Panc1 (cell line): ENCODE measurements at regions not wholly inside any gene's neighbourhood (a gene's known extent, or its start where the extent isn't known, plus 50 kb on each side); places are given as distances from the start of the nearest gene placed in this dataset.
A peak's percentile ranks its signal among the peaks of the same experiment; 100 is the strongest.
"Not testable (repeated sequence)": the region's sequence is repeated elsewhere in the genome, so short reads cannot be mapped to it uniquely, and the experiment has no call there.

Experiments used
- ATAC-seq: fragments of 200-7000 bp; cut with Tn5 transposase; 2 replicates; pipeline ENCODE4 v1.9.1; 2020; ENCODE audit warnings: mild to moderate bottlenecking, moderate library complexity
- BruUV-seq: library from RNA; stranded (reverse); fragments of 400-500 nt; replicated peaks from 2 replicates; lab custom pipeline; 2021; lab: Mats Ljungman, UMichigan
- CTCF ChIA-PET: fragments of 300-600 bp; sonication (Branson Sonifier 250); formaldehyde crosslinking; loops from one replicate; lab custom pipeline; 2022; ENCODE audit warnings: antibody characterized with exemption; lab: Charles Lee
- POLR2A ChIA-PET: fragments of 300-600 bp; sonication (Branson Sonifier 250); formaldehyde crosslinking; loops from one replicate; lab custom pipeline; 2022; ENCODE audit warnings: antibody characterized with exemption; lab: Charles Lee
- DNase-seq: peaks from one replicate; pipeline ENCODE4 v3.0.0-alpha.2; 2010; ENCODE audit warnings: low read depth, low spot score
- H3K27ac ChIP-seq: 2 replicates; pipeline ENCODE4 v1.5.1; 2011; ENCODE audit warnings: mild to moderate bottlenecking, low read length, inconsistent platforms
- H3K27me3 ChIP-seq: fragments of 200-500 bp; sonication (Bioruptor generic); 2 replicates; pipeline ENCODE4 v1.6.0; 2014; ENCODE audit warnings: low read length, inconsistent platforms; ENCODE audit not compliant: control insufficient read depth, insufficient read depth
- H3K36me3 ChIP-seq: fragments of 200-500 bp; sonication (Bioruptor generic); 2 replicates; pipeline ENCODE4 v1.5.1; 2014; ENCODE audit warnings: inconsistent platforms, mild to moderate bottlenecking, low read length, moderate library complexity; ENCODE audit not compliant: control insufficient read depth, insufficient read depth
- H3K4me1 ChIP-seq: 2 replicates; pipeline ENCODE4 v1.5.1; 2011; ENCODE audit warnings: inconsistent platforms, mild to moderate bottlenecking, low read length, moderate library complexity; ENCODE audit not compliant: control insufficient read depth, insufficient read depth
- H3K4me3 ChIP-seq, 2 experiments: 2 replicates each; pipeline ENCODE4 v1.5.1; 2011 to 2012; ENCODE audit warnings: low read depth in 2 of 2, low read length in 2 of 2, mild to moderate bottlenecking in 2 of 2, inconsistent platforms in 1 of 2, moderate library complexity in 1 of 2
- H3K9me3 ChIP-seq: fragments of 200-500 bp; sonication (Bioruptor generic); 2 replicates; pipeline ENCODE4 v1.5.1; 2014; ENCODE audit warnings: low read depth, mild to moderate bottlenecking, inconsistent platforms, low read length, moderate library complexity; ENCODE audit not compliant: control insufficient read depth, insufficient read depth
- CTCF ChIP-seq: fragments of 450-650 bp; IDR thresholded peaks from 2 replicates; pipeline ENCODE4 v1.5.1; 2017; ENCODE audit warnings: mild to moderate bottlenecking
- POLR2AphosphoS5 ChIP-seq: IDR thresholded peaks from 2 replicates; pipeline ENCODE4 v1.6.1; 2012; ENCODE audit warnings: mild to moderate bottlenecking, low read depth, low read length, moderate library complexity
- REST ChIP-seq, 2 experiments: IDR thresholded peaks; 2 replicates each; pipeline ENCODE4 v1.6.1; 2011 to 2012; ENCODE audit warnings: low read depth in 2 of 2, control low read depth in 1 of 2, low read length in 1 of 2, mild to moderate bottlenecking in 1 of 2, moderate library complexity in 1 of 2; ENCODE audit not compliant: insufficient read depth in 1 of 2
- SIN3A ChIP-seq: IDR thresholded peaks from 2 replicates; pipeline ENCODE4 v1.6.1; 2012; ENCODE audit warnings: low read depth, mild to moderate bottlenecking, low read length, moderate library complexity, borderline replicate concordance; ENCODE audit not compliant: insufficient read depth
- TCF7L2 ChIP-seq: IDR thresholded peaks from 2 replicates; pipeline ENCODE4 v1.6.1; 2011; ENCODE audit warnings: mild to moderate bottlenecking, low read depth, low read length, inconsistent platforms
- in situ Hi-C: cut with HindIII; loops from 2 replicates; pipeline ENCODE4 v1.10.0; 2016; ENCODE audit warnings: low sequenced_read_pairs, low pct_unique_long_range_greater_than_20kb
- intact Hi-C: fragments of 100-400 bp; cut with micrococcal nuclease; formaldehyde crosslinking; loops from one replicate; pipeline ENCODE4 v1.10.0; 2022; ENCODE audit not compliant: unreplicated experiment

GRCh38 chr15:22237891-22238275 is 157.6 kb downstream of the OR4M2 start:
- TF ChIP-seq CTCF = no peak
- no peak for TF ChIP-seq SIN3A
- no peak for TF ChIP-seq TCF7L2
- TF ChIP-seq REST (IDR thresholded peaks at IDR 0.05; ENCODE audit: insufficient read depth in 1 of 2, low read depth in 2 of 2, low read length in 1 of 2) = no peak
- TF ChIP-seq POLR2AphosphoS5 = no peak
- H3K4me1 ChIP-seq = no peaks in the 10 kb centered on the region
- H3K27me3 ChIP-seq = no peaks in the 10 kb centered on the region
- no peak overlapping the region for H3K4me3 ChIP-seq
- intact Hi-C loops = no loop called here
- no peak for DNase-seq
- no peaks in the 10 kb centered on the region for H3K36me3 ChIP-seq
- H3K27ac ChIP-seq = no peak overlapping the region
- in situ Hi-C loops = no loop called here
- POLR2A ChIA-PET = no interaction called here
- CTCF ChIA-PET = no interaction called here
- no peaks in the 10 kb centered on the region for H3K9me3 ChIP-seq
- ATAC-seq = no peak
- BruUV-seq = no TSS peak

- intact Hi-C loops, CTCF ChIA-PET: not testable (repeated sequence)
Observed at GRCh38 chr15:22238276-22238958, 158.1 kb downstream of the OR4M2 start.

GRCh38 chr15:22238959-22239805 is 158.9 kb downstream of the OR4M2 start:
- CTCF ChIA-PET, H3K4me3 ChIP-seq, BruUV-seq, H3K4me1 ChIP-seq, intact Hi-C loops, H3K36me3 ChIP-seq, H3K27me3 ChIP-seq, DNase-seq, POLR2A ChIA-PET, in situ Hi-C loops, H3K9me3 ChIP-seq, H3K27ac ChIP-seq: not testable (repeated sequence)
- peak; percentile 34; the same call in 1 of the 2 replicates for ATAC-seq

More at GRCh38 chr15:22238276-22238958, 158.1 kb downstream of the OR4M2 start:
- BruUV-seq, H3K36me3 ChIP-seq, H3K4me1 ChIP-seq, H3K27ac ChIP-seq, H3K9me3 ChIP-seq, H3K4me3 ChIP-seq, DNase-seq, in situ Hi-C loops, H3K27me3 ChIP-seq, POLR2A ChIA-PET: not testable (repeated sequence)
- ATAC-seq = peak; percentile 44; the same call in 1 of the 2 replicates
